Astrocyte (in vitro differentiated cells and primary cell): ENCODE measurements at regions not wholly inside any gene's neighbourhood (a gene's known extent, or its start where the extent isn't known, plus 50 kb on each side); places are given as distances from the start of the nearest gene placed in this dataset.

Experiments used
- DNase-seq: peaks from one replicate; pipeline ENCODE4 v3.0.0-alpha.2; 2010; ENCODE audit warnings: low read depth
- FAIRE-seq: peaks from 2 replicates; lab custom pipeline; 2011; peaks lifted over from hg19 to GRCh38; lab: Jason Lieb, UNC
- H2AFZ ChIP-seq: 2 replicates; pipeline ENCODE4 v1.6.0; 2012; ENCODE audit warnings: low read depth, low read length, inconsistent platforms
- H3K27ac ChIP-seq: 2 replicates; pipeline ENCODE4 v1.5.1; 2011; ENCODE audit warnings: low read depth, low read length, inconsistent platforms
- H3K27me3 ChIP-seq: 2 replicates; pipeline ENCODE4 v1.6.0; 2011; ENCODE audit warnings: low read length, inconsistent platforms; ENCODE audit not compliant: insufficient read depth
- H3K36me3 ChIP-seq: 2 replicates; pipeline ENCODE4 v1.5.1; 2011; ENCODE audit warnings: low read length, inconsistent platforms; ENCODE audit not compliant: insufficient read depth
- H3K4me1 ChIP-seq: 2 replicates; pipeline ENCODE4 v1.5.1; 2011; ENCODE audit warnings: low read length, inconsistent platforms; ENCODE audit not compliant: insufficient read depth
- H3K4me2 ChIP-seq: 2 replicates; pipeline ENCODE4 v1.6.0; 2012; ENCODE audit warnings: low read length, inconsistent platforms
- H3K4me3 ChIP-seq: 2 replicates; pipeline ENCODE4 v1.5.1; 2011; ENCODE audit warnings: low read depth, mild to moderate bottlenecking, low read length, inconsistent platforms; ENCODE audit not compliant: insufficient read depth
- H3K79me2 ChIP-seq: 2 replicates; pipeline ENCODE4 v1.6.0; 2012; ENCODE audit warnings: mild to moderate bottlenecking, low read length, inconsistent platforms; ENCODE audit not compliant: insufficient read depth
- H3K9ac ChIP-seq: 2 replicates; pipeline ENCODE4 v1.6.0; 2012; ENCODE audit warnings: mild to moderate bottlenecking, low read length, inconsistent platforms
- H3K9me3 ChIP-seq: 2 replicates; pipeline ENCODE4 v1.5.1; 2012; ENCODE audit warnings: low read depth, mild to moderate bottlenecking, low read length, inconsistent platforms; ENCODE audit not compliant: insufficient read depth
- H4K20me1 ChIP-seq: 2 replicates; pipeline ENCODE4 v1.6.0; 2012; ENCODE audit warnings: low read length, inconsistent platforms; ENCODE audit not compliant: insufficient read depth
- H3K27ac Mint-ChIP-seq: one replicate; pipeline ENCODE4 v1.8.0; 2021; ENCODE audit warnings: mild to moderate bottlenecking, mixed read lengths; ENCODE audit not compliant: unreplicated experiment
- H3K27me3 Mint-ChIP-seq: one replicate; pipeline ENCODE4 v1.8.0; 2021; ENCODE audit warnings: low read depth, mixed read lengths; ENCODE audit not compliant: unreplicated experiment
- H3K36me3 Mint-ChIP-seq: one replicate; pipeline ENCODE4 v1.8.0; 2021; ENCODE audit warnings: low read depth, mixed read lengths; ENCODE audit not compliant: unreplicated experiment
- H3K4me1 Mint-ChIP-seq: one replicate; pipeline ENCODE4 v1.8.0; 2021; ENCODE audit warnings: low read depth, mixed read lengths; ENCODE audit not compliant: unreplicated experiment
- H3K4me3 Mint-ChIP-seq: one replicate; pipeline ENCODE4 v1.8.0; 2021; ENCODE audit warnings: mild to moderate bottlenecking, moderate library complexity, mixed read lengths; ENCODE audit not compliant: unreplicated experiment
- H3K9me3 Mint-ChIP-seq: one replicate; pipeline ENCODE4 v1.8.0; 2021; ENCODE audit warnings: mild to moderate bottlenecking, mixed read lengths; ENCODE audit not compliant: unreplicated experiment
- EZH2 ChIP-seq: IDR thresholded peaks from 2 replicates; pipeline ENCODE4 v1.6.1; 2012; ENCODE audit warnings: mild to moderate bottlenecking, low read length, inconsistent platforms; ENCODE audit not compliant: insufficient read depth
- TF ChIP-seq, protein P1 (sequence below): IDR thresholded peaks from 2 replicates; pipeline ENCODE4 v1.5.1; 2011; ENCODE audit warnings: low read depth, mild to moderate bottlenecking, inconsistent platforms, low read length, moderate library complexity; ENCODE audit not compliant: insufficient read depth

DNA sequence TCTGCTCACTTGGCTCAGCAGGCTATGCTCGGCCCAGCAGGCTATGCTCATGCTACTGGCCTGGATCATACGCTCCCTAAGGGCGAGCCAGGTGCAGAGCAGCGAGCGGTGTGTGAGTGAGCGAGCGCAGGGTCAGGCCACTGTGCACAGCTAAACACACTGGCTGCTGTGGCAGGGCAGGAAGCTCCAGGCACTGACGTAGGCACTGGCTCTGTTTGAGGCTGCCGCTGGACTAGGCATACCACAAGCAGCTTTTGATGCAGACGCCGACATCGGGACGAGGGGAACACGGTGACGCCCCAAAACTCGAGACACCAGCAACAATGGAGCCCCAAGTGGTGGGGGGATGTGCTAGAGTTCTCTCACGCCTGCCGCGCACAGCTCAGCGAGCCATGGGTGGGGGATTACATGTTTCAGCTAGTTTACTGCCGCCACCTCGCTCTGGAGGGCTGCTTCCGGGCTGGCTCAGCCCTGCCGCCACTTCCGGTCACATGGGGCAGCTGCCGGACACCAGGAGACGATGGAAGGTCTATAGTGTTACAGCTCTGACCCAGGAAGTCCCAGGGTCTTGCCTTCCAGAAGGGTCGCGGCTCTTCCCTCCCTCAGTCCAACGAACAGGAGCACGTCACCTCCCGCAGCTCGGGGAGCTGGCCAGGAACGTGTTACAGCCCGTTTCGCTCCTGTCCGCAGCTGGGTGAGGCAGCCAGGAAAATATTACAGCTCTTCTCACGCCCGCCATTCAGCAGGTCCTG lies 1176.9 kb upstream of the LRRTM1 start:
- Mint-ChIP-seq H3K36me3 (no peaks in the 10 kb centered on the region), H3K27me3 (no peaks in the 10 kb centered on the region), H3K4me1 (no peaks in the 10 kb centered on the region), H3K9me3 (peaks cover 5% of the 10 kb centered on the region), H3K4me3 (no peak overlapping the region), H3K27ac (no peak overlapping the region)
- Histone ChIP-seq H3K4me2 (no peak overlapping the region), H3K27me3 (no peaks in the 10 kb centered on the region), H3K4me1 (no peaks in the 10 kb centered on the region), H3K9me3 (peaks cover 9% of the 10 kb centered on the region), H3K27ac (no peak overlapping the region), H3K79me2 (no peaks in the 10 kb centered on the region), H3K36me3 (no peaks in the 10 kb centered on the region), H2AFZ (no peak overlapping the region), H3K4me3 (no peak overlapping the region), H3K9ac (no peak overlapping the region), H4K20me1 (no peaks in the 10 kb centered on the region)
- DNase-seq (no peak), FAIRE-seq (no peak)
- TF ChIP-seq EZH2, result no peak
- TF ChIP-seq, protein P1, sequence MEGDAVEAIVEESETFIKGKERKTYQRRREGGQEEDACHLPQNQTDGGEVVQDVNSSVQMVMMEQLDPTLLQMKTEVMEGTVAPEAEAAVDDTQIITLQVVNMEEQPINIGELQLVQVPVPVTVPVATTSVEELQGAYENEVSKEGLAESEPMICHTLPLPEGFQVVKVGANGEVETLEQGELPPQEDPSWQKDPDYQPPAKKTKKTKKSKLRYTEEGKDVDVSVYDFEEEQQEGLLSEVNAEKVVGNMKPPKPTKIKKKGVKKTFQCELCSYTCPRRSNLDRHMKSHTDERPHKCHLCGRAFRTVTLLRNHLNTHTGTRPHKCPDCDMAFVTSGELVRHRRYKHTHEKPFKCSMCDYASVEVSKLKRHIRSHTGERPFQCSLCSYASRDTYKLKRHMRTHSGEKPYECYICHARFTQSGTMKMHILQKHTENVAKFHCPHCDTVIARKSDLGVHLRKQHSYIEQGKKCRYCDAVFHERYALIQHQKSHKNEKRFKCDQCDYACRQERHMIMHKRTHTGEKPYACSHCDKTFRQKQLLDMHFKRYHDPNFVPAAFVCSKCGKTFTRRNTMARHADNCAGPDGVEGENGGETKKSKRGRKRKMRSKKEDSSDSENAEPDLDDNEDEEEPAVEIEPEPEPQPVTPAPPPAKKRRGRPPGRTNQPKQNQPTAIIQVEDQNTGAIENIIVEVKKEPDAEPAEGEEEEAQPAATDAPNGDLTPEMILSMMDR, result no peak

DNA sequence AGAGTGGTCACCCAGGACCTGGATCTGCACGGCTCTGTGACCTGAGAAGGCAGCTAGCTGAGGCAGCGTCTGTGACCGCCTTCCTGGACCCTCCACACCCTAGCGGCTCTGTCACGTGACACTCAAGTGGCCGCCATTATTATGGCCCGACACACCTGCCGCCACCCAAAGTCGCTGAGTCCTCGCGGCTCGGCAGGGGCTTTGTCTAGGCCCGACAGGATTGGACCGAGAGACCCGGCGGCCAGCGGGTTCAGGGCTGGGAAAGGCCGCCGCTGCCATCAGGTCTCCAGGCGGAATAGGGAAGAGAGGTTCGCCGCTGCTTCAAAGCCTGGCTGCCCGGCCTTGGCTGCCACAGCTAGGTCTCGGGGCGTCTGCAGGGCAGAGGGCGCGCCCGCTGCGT lies 1162.5 kb upstream of the LRRTM1 start:
- DNase-seq (no peak), FAIRE-seq (no peak)
- Histone ChIP-seq H4K20me1 (no peaks in the 10 kb centered on the region), H2AFZ (no peak overlapping the region), H3K4me1 (no peaks in the 10 kb centered on the region), H3K4me3 (no peak overlapping the region), H3K79me2 (no peaks in the 10 kb centered on the region), H3K9me3 (no peaks in the 10 kb centered on the region), H3K36me3 (no peaks in the 10 kb centered on the region), H3K4me2 (no peak overlapping the region), H3K27me3 (no peaks in the 10 kb centered on the region), H3K9ac (no peak overlapping the region), H3K27ac (no peak overlapping the region)
- TF ChIP-seq EZH2, result no peak
- TF ChIP-seq, protein P1, result no peak
- H3K4me1 Mint-ChIP-seq, result no peaks in the 10 kb centered on the region
- no peaks in the 10 kb centered on the region for H3K27me3 Mint-ChIP-seq
- no peaks in the 10 kb centered on the region for H3K9me3 Mint-ChIP-seq
- H3K4me3 Mint-ChIP-seq, result no peak overlapping the region
- no peaks in the 10 kb centered on the region for H3K36me3 Mint-ChIP-seq
- H3K27ac Mint-ChIP-seq, result no peak overlapping the region

DNA sequence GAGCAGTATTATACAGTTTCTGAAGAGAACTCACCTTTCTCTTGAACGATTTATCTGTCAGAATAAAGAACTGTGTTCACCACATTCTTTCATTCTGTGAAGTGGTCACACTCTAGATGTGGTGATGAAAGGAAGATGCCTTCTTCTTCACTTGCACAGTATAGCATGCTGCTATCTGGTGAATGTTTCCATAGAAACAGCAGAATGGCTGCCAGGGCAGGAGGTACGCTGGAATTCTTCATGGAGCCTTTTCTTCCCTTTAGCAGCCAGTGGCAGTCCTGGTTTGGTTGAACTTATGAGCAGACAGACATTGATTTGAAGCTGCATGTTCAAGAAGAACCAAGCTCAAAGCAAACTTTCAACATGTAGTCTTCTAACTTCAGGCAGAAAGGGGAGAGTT lies 1157.9 kb upstream of the LRRTM1 start:
- no peaks in the 10 kb centered on the region for H3K9me3 ChIP-seq
- H3K27ac ChIP-seq, result no peak overlapping the region
- H3K9me3 Mint-ChIP-seq, result peaks cover 6% of the 10 kb centered on the region
- H3K36me3 Mint-ChIP-seq, result no peaks in the 10 kb centered on the region
- no peaks in the 10 kb centered on the region for H3K27me3 Mint-ChIP-seq
- TF ChIP-seq EZH2, result no peak
- TF ChIP-seq, protein P1, result no peak
- H3K79me2 ChIP-seq, result no peaks in the 10 kb centered on the region
- no peaks in the 10 kb centered on the region for H3K4me1 ChIP-seq
- no peak overlapping the region for H3K27ac Mint-ChIP-seq
- no peak overlapping the region for H3K4me3 Mint-ChIP-seq
- FAIRE-seq (no peak), DNase-seq (no peak)
- no peaks in the 10 kb centered on the region for H3K36me3 ChIP-seq
- no peak overlapping the region for H3K4me3 ChIP-seq
- no peak overlapping the region for H3K9ac ChIP-seq
- H4K20me1 ChIP-seq, result no peaks in the 10 kb centered on the region
- H3K4me1 Mint-ChIP-seq, result no peaks in the 10 kb centered on the region
- H2AFZ ChIP-seq, result no peak overlapping the region
- no peaks in the 10 kb centered on the region for H3K27me3 ChIP-seq
- H3K4me2 ChIP-seq, result no peak overlapping the region
